ENCODE measurements at regions not wholly inside any gene's neighbourhood (a gene's known extent, or its start where the extent isn't known, plus 50 kb on each side); places are given as distances from the start of the nearest gene placed in this dataset.
"Not testable (repeated sequence)": the region's sequence is repeated elsewhere in the genome, so short reads cannot be mapped to it uniquely, and the experiment has no call there.

DNA sequence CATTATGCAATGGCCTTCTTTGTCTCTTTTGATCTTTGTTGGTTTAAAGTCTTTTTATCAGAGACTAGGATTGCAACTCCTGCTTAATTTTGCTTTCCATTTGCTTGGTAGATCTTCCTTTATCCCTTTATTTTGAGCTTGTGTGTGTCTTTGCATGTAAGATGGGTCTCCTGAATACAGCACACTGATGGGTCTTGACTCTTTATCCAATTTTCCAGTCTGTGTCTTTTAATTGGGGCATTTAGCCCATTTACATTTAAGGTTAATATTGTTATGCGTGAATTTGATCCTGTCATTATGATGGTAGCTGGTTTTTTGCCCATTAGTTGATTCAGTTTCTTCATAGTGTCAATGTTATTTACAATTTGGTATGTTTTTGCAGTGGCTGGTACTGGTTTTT lies 56.9 kb upstream of the TBX18 start:
- not testable (repeated sequence) for DNase-seq (ENCODE audit: low read depth, low spot score)

DNA sequence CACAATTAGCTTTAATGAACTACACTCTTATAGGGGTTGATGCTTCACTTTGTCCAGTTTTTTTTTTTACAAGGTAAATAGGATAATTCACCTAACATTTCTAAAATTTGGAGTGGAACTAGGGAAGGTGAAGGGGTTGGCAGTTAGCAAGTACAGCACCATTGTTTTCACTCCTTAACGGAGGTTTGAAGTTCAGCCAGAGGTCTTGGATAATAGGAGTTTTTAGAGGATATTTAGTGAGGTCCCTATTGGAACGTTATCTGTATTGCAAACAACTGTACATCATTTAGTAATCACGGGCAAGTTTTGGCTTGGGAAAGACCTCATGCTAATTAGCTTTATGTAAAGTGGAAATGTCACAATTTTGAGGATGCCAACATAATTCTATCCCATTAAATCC lies 52.3 kb upstream of the TBX18 start:
- DNase-seq (ENCODE audit: low read depth, low spot score), result no peak

DNA sequence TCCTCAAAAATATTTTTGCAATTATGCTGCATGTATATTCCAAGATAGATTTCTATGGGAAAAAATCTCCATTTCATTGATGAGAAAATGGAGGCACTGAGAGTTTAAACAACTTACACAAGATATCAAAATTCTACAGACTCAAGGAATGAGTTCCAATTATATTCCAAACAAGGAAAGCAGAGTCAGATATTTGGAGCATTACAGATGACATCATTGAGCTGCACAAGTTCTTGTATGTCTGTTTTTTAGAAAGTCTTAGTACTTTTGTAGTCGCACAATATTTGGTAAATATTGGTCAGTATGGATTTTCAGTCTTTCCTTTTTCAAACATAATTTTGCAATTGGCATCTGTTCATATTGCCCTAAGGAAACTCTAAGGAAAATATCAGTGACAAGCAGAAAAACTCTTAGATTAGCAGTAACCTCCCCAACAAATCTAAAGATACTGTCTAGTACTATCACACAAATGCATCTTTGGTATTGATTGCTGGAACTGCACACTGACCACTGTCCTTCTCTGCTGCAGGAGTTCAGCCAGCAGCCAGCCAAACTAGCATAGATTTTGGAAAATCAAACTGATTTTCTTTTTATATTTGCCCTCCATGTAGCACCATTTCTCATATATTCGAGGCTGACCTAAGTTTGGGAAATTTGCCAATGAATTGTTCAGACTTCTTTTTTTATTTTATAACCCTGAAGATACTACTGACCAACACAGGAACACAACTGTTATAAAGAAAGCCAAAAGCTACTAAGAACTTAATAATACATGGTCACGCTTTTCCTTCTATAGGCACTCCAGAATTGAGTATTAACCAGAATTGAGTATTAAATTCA lies 51.7 kb upstream of the TBX18 start:
- no peak for DNase-seq (ENCODE audit: low read depth, low spot score)
